Mucosa of descending colon (tissue), 3 donors: ENCODE measurements at regions not wholly inside any gene's neighbourhood (a gene's known extent, or its start where the extent isn't known, plus 50 kb on each side); places are given as distances from the start of the nearest gene placed in this dataset.

Source experiments
- ATAC-seq: fragments of 200-7000 bp; cut with Tn5 transposase; one replicate; pipeline ENCODE4 v1.9.1; 2020; ENCODE audit warnings: mild to moderate bottlenecking, moderate library complexity
- DNase-seq, 3 donors: peaks; one replicate each; pipeline ENCODE4 v3.0.0-alpha.2; 2020
- H3K36me3 ChIP-seq: fragments of 200-600 bp; one replicate; pipeline ENCODE4 v1.8.0; 2021; ENCODE audit warnings: low read depth, mild to moderate bottlenecking
- H3K4me1 ChIP-seq: fragments of 200-600 bp; one replicate; pipeline ENCODE4 v1.8.0; 2021; ENCODE audit warnings: low read depth, mild to moderate bottlenecking
- H3K4me3 ChIP-seq: fragments of 200-600 bp; one replicate; pipeline ENCODE4 v1.8.0; 2021; ENCODE audit warnings: mild to moderate bottlenecking
- H3K9me3 ChIP-seq: fragments of 200-600 bp; one replicate; pipeline ENCODE4 v1.8.0; 2021; ENCODE audit warnings: mild to moderate bottlenecking
- CTCF ChIP-seq: fragments of 200-600 bp; IDR thresholded peaks from one replicate; pipeline ENCODE4 v1.8.0; 2022; ENCODE audit warnings: antibody characterized with exemption, mild to moderate bottlenecking
- intact Hi-C, 2 donors: fragments of 100-400 bp; cut with DNase I in 1 of 2; cut with micrococcal nuclease in 1 of 2; formaldehyde crosslinking; loops; one replicate each; pipeline versions ENCODE4 v1.11.0 to v1.11.1; 2022; cut with DNase I, micrococcal nuclease
- donor health status: DM: no; HTN: no; CAD: no; lungs with moderate emphysema.
- donor health status: DM: no; HTN: no; CAD: no.
- donor health status: DM: no; HTN: yes; CAD: no.

- H3K36me3 ChIP-seq = no peaks in the 10 kb centered on the region
- no peaks in the 10 kb centered on the region for H3K9me3 ChIP-seq
- H3K4me3 ChIP-seq = no peak overlapping the region
- no peak for ATAC-seq
- DNase-seq = no peak
- intact Hi-C loops = loop anchor here in 1 of 2 donors (10.0 kb wide), 1 partner anchor 675 kb away; no protein-coding TSS in a partner anchor
- no peak for TF ChIP-seq CTCF
- H3K4me1 ChIP-seq = no peaks in the 10 kb centered on the region
Measured at GRCh38 chr2:207469943-207470729, 59.6 kb upstream of the CREB1 start.

GRCh38 chr2:207471261-207471660 lies 58.5 kb upstream of the CREB1 start:
- Histone ChIP-seq H3K4me3 (no peak overlapping the region), H3K36me3 (no peaks in the 10 kb centered on the region), H3K9me3 (no peaks in the 10 kb centered on the region), H3K4me1 (no peaks in the 10 kb centered on the region)
- DNase-seq (no peak), ATAC-seq (no peak)
- intact Hi-C loops = loop anchor here in 1 of 2 donors (10.0 kb wide), 1 partner anchor 676 kb away; no protein-coding TSS in a partner anchor
- TF ChIP-seq CTCF = no peak

GRCh38 chr2:207472343-207473048 lies 57.3 kb upstream of the CREB1 start:
- no peak overlapping the region for H3K4me3 ChIP-seq
- ATAC-seq (no peak), DNase-seq (no peak)
- intact Hi-C loops = loop anchor here in 1 of 2 donors (10.0 kb wide), 1 partner anchor 678 kb away; no protein-coding TSS in a partner anchor
- no peaks in the 10 kb centered on the region for H3K36me3 ChIP-seq
- no peaks in the 10 kb centered on the region for H3K9me3 ChIP-seq
- H3K4me1 ChIP-seq = no peaks in the 10 kb centered on the region
- no peak for TF ChIP-seq CTCF

- no peak for TF ChIP-seq CTCF
- no peaks in the 10 kb centered on the region for H3K9me3 ChIP-seq
- no peaks in the 10 kb centered on the region for H3K4me1 ChIP-seq
- intact Hi-C loops = loop anchor here in 1 of 2 donors (10.0 kb wide), 1 partner anchor 678 kb away; no protein-coding TSS in a partner anchor
- ATAC-seq (peak; percentile 46), DNase-seq (peak in 1 of 3 donors; percentile 38)
- H3K36me3 ChIP-seq = no peaks in the 10 kb centered on the region
- H3K4me3 ChIP-seq = no peak overlapping the region
Measured at GRCh38 chr2:207473049-207473930, 56.5 kb upstream of the CREB1 start.

- no peak for TF ChIP-seq CTCF
- no peak for ATAC-seq
- H3K36me3 ChIP-seq = no peaks in the 10 kb centered on the region
- intact Hi-C loops = loop anchor here in 1 of 2 donors (10.0 kb wide), 1 partner anchor 679 kb away; no protein-coding TSS in a partner anchor
- H3K9me3 ChIP-seq = no peaks in the 10 kb centered on the region
- no peak for DNase-seq
- H3K4me1 ChIP-seq = no peaks in the 10 kb centered on the region
- H3K4me3 ChIP-seq = no peak overlapping the region
Measured at GRCh38 chr2:207473931-207474235, 55.9 kb upstream of the CREB1 start.
